WTC11 (cell line): ENCODE measurements at regions not wholly inside any gene's neighbourhood (a gene's known extent, or its start where the extent isn't known, plus 50 kb on each side); places are given as distances from the start of the nearest gene placed in this dataset.

Source experiments
- AR ChIP-seq: fragments of 250-450 bp; sonication (Bioruptor Pico); IDR thresholded peaks from 2 replicates; pipeline ENCODE4 v1.9.0; 2021; ENCODE audit warnings: mild to moderate bottlenecking
- ATF2 ChIP-seq: sonication (generic); formaldehyde crosslinking; IDR thresholded peaks from 2 replicates; pipeline ENCODE4 v1.8.1; 2022; ENCODE audit warnings: low read depth, missing genetic modification reagents, borderline replicate concordance
- ATF3 ChIP-seq: sonication (generic); formaldehyde crosslinking; conservative IDR thresholded peaks from 2 replicates; pipeline ENCODE4 v1.8.1; 2022; ENCODE audit warnings: mild to moderate bottlenecking, missing genetic modification reagents
- CBFB ChIP-seq: sonication (generic); formaldehyde crosslinking; IDR thresholded peaks from 2 replicates; pipeline ENCODE4 v1.8.1; 2022; ENCODE audit warnings: mild to moderate bottlenecking, low read depth, missing genetic modification reagents
- CREM ChIP-seq: sonication (generic); formaldehyde crosslinking; IDR thresholded peaks from 2 replicates; pipeline ENCODE4 v1.8.1; 2022; ENCODE audit warnings: mild to moderate bottlenecking, missing genetic modification reagents, moderate library complexity
- CTCF ChIP-seq: fragments of 200-600 bp; IDR thresholded peaks from 2 replicates; pipeline ENCODE4 v1.8.0; 2022; ENCODE audit warnings: antibody characterized with exemption
- ETV6 ChIP-seq: sonication (generic); formaldehyde crosslinking; IDR thresholded peaks from 2 replicates; pipeline ENCODE4 v1.8.1; 2022; ENCODE audit warnings: mild to moderate bottlenecking, missing genetic modification reagents
- MXD4 ChIP-seq: fragments of 250-450 bp; sonication (Bioruptor Pico); IDR thresholded peaks from 2 replicates; pipeline ENCODE4 v1.8.0; 2021; ENCODE audit warnings: mild to moderate bottlenecking, moderate library complexity, borderline replicate concordance
- TEAD1 ChIP-seq: sonication (generic); formaldehyde crosslinking; IDR thresholded peaks from 2 replicates; pipeline ENCODE4 v1.8.0; 2022; ENCODE audit warnings: mild to moderate bottlenecking, missing genetic modification reagents
- USF2 ChIP-seq: sonication (generic); formaldehyde crosslinking; IDR thresholded peaks from 2 replicates; pipeline ENCODE4 v1.8.1; 2023; ENCODE audit warnings: mild to moderate bottlenecking, missing genetic modification reagents, moderate library complexity
- ZNF232 ChIP-seq: sonication (generic); formaldehyde crosslinking; IDR thresholded peaks from 2 replicates; pipeline ENCODE4 v1.8.0; 2022; ENCODE audit warnings: mild to moderate bottlenecking, missing genetic modification reagents
- ZNF416 ChIP-seq: fragments of 250-450 bp; sonication (Bioruptor Pico); IDR thresholded peaks from 2 replicates; pipeline ENCODE4 v1.9.0; 2021; ENCODE audit warnings: mild to moderate bottlenecking, inconsistent platforms
- ZSCAN18 ChIP-seq: fragments of 250-450 bp; sonication (Bioruptor Pico); IDR thresholded peaks from 2 replicates; pipeline ENCODE4 v2.1.2; 2022; ENCODE audit warnings: mild to moderate bottlenecking, moderate library complexity

GRCh38 chr15:26355472-26356074, 417.3 kb downstream of the GABRB3 start:
- TF ChIP-seq ZNF416 (CRISPR knock-in tag) (no peak), ZSCAN18 (CRISPR knock-in tag) (no peak), ATF3 (no peak), AR (CRISPR knock-in tag) (no peak), CTCF (no peak), ETV6 (CRISPR knock-in tag) (no peak), MXD4 (CRISPR knock-in tag) (no peak), TEAD1 (CRISPR knock-in tag) (no peak), USF2 (no peak), ZNF232 (CRISPR knock-in tag) (no peak), ATF2 (CRISPR knock-in tag) (no peak), CBFB (CRISPR knock-in tag) (no peak), CREM (CRISPR knock-in tag) (no peak)
